ENCODE measurements at regions not wholly inside any gene's neighbourhood (a gene's known extent, or its start where the extent isn't known, plus 50 kb on each side); places are given as distances from the start of the nearest gene placed in this dataset.

- TF ChIP-seq POLR2A (IDR thresholded peaks at IDR 0.05; ENCODE audit: low read length) (no peak), GATA1 (IDR thresholded peaks at IDR 0.05; ENCODE audit: low read depth, low read length) (no peak)
These were observed 66.1 kb upstream of the TSHZ3 start for GRCh38 chr19:31415322-31415721.
